ENCODE measurements at regions not wholly inside any gene's neighbourhood (a gene's known extent, or its start where the extent isn't known, plus 50 kb on each side); places are given as distances from the start of the nearest gene placed in this dataset.

GRCh38 chr5:164181604-164182003 lies 676.2 kb downstream of the MAT2B start:
- TF ChIP-seq CTCF (IDR thresholded peaks at IDR 0.05; ENCODE audit: borderline replicate concordance, insufficient read depth, low read depth, low read length): no peak
- H3K4me3 ChIP-seq (ENCODE audit: low read depth, low read length): no peak overlapping the region

DNA sequence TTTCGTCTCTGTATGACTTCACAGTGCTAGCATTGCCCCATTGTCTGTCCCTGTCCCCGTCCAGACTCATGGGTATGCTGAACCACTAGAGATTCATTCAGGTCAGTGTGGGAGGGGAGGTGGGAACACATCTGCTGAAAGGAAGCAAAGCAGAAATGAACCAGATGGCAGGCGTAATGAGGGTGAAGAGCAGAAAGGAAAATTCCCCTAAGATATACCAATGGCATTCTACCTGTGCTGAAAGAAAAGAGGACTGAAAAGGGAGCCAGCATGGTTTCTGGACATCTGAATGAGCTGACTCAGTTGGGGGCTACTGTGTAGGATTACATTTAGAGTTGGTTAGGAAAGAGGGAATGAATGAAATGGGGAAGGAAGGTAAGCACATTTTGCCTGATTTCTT lies 678.7 kb downstream of the MAT2B start:
- no peak for TF ChIP-seq CTCF (IDR thresholded peaks at IDR 0.05; ENCODE audit: borderline replicate concordance, insufficient read depth, low read depth, low read length)
- no peak overlapping the region for H3K4me3 ChIP-seq (ENCODE audit: low read depth, low read length)

- no peak for TF ChIP-seq CTCF (IDR thresholded peaks at IDR 0.05; ENCODE audit: borderline replicate concordance, insufficient read depth, low read depth, low read length)
These were observed 679.6 kb downstream of the MAT2B start for GRCh38 chr5:164185000-164185399.

DNA sequence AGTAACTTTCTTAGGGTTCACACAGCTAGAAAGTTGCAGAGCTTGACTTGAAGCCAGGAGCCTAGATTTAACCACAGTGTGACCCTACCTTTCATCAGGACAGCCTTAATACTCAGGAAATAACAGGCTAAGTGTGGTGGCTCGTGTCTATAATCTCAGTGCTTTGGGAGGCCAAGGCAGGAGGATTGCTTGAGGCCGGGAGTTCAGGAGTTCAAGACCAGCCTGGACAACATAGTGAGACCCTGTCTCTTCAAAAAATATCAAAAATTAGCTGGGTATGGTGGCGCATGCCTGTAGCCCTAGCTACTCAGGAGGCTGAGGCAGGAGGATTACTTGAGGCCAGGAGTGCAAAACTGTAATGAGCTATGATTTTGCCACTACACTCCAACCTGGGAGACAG lies 681.1 kb downstream of the MAT2B start:
- TF ChIP-seq CTCF (IDR thresholded peaks at IDR 0.05; ENCODE audit: borderline replicate concordance, insufficient read depth, low read depth, low read length): no peak
- no peak overlapping the region for H3K4me3 ChIP-seq (ENCODE audit: low read depth, low read length)

More at GRCh38 chr5:164185000-164185399, 679.6 kb downstream of the MAT2B start:
- no peak overlapping the region for H3K4me3 ChIP-seq (ENCODE audit: low read depth, low read length)

- no peak overlapping the region for H3K4me3 ChIP-seq (ENCODE audit: low read depth, low read length)
- TF ChIP-seq CTCF (IDR thresholded peaks at IDR 0.05; ENCODE audit: borderline replicate concordance, insufficient read depth, low read depth, low read length): no peak
These were observed 682.4 kb downstream of the MAT2B start for GRCh38 chr5:164187785-164188184.

GRCh38 chr5:164188733-164189148 lies 683.3 kb downstream of the MAT2B start:
- no peak overlapping the region for H3K4me3 ChIP-seq (ENCODE audit: low read depth, low read length)
- TF ChIP-seq CTCF (IDR thresholded peaks at IDR 0.05; ENCODE audit: borderline replicate concordance, insufficient read depth, low read depth, low read length): no peak

DNA sequence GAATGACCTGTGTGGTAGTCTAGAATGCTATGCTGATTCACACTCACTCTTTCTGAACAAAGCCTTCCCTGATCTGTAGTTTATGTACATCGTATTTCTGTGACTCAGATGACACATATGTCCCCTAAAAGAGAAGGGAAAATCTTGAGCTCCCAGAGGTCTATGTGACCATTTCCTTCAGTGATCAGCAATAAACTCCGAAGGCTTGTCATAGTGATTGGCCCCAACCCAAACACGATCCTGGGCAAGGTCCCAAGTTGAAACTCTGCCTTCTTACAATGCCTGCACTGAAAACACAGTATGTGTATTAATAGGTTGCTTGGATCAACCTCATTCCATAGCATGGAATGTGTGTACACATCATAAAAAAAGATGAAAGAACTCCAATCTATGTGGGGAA lies 685.8 kb downstream of the MAT2B start:
- no peak for TF ChIP-seq CTCF (IDR thresholded peaks at IDR 0.05; ENCODE audit: borderline replicate concordance, insufficient read depth, low read depth, low read length)
- H3K4me3 ChIP-seq (ENCODE audit: low read depth, low read length): no peak overlapping the region

All from GM12875 (cell line).